Immature natural killer cell (primary cell): ENCODE measurements at regions not wholly inside any gene's neighbourhood (a gene's known extent, or its start where the extent isn't known, plus 50 kb on each side); places are given as distances from the start of the nearest gene placed in this dataset.

ENCODE experiments used
- DNase-seq, 3 donors: peaks; one replicate each; pipeline ENCODE4 v3.0.0; 2022; ENCODE audit warnings: mixed read lengths in 1 of 3
- H3K27ac Mint-ChIP-seq, 6 donors: one replicate each; pipeline ENCODE4 v1.8.0; 2020; ENCODE audit warnings: mixed read lengths in 6 of 6, mild to moderate bottlenecking in 5 of 6, inconsistent platforms in 4 of 6, moderate library complexity in 3 of 6
- H3K27me3 Mint-ChIP-seq, 3 donors: one replicate each; pipeline ENCODE4 v1.8.0; 2020 to 2021; ENCODE audit warnings: low read depth in 3 of 3, mild to moderate bottlenecking in 3 of 3, mixed read lengths in 3 of 3, moderate library complexity in 3 of 3, inconsistent platforms in 1 of 3
- H3K36me3 Mint-ChIP-seq, 3 donors: one replicate each; pipeline ENCODE4 v1.8.0; 2020; ENCODE audit warnings: mixed read lengths in 3 of 3, inconsistent platforms in 2 of 3, mild to moderate bottlenecking in 2 of 3
- H3K4me1 Mint-ChIP-seq, 2 donors: one replicate each; pipeline ENCODE4 v1.8.0; 2020; ENCODE audit warnings: inconsistent platforms in 2 of 2, mild to moderate bottlenecking in 2 of 2, mixed read lengths in 2 of 2, moderate library complexity in 1 of 2
- H3K4me3 Mint-ChIP-seq, 5 donors: one replicate each; pipeline ENCODE4 v1.8.0; 2020; ENCODE audit warnings: mild to moderate bottlenecking in 5 of 5, mixed read lengths in 5 of 5, inconsistent platforms in 3 of 5, moderate library complexity in 3 of 5
- H3K9me3 Mint-ChIP-seq, 6 donors: one replicate each; pipeline ENCODE4 v1.8.0; 2020; ENCODE audit warnings: mild to moderate bottlenecking in 6 of 6, mixed read lengths in 6 of 6, inconsistent platforms in 4 of 6, moderate library complexity in 3 of 6

DNA sequence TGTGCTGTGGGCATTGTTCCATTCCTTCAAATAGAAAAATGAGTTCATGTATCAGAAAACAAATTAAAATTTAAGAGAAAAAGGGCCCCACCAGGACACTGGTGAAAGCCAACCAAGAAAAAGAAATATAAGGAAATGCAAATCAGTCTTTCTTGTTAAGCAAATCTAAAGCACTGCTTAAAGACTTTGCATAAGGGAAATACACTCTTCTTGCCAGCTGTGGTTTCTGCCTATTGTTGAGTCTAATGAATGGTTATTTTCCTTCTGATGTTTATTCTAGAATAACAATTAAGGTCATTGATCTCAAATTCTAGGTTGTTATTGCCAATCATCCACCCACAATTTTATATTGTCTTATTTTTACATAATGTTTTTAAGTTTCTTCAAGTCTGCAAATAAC is 158.6 kb upstream of the SNX7 start:
- peaks cover 0 to 9% (median 0%) of the 10 kb centered on the region in 3 donors for H3K36me3 Mint-ChIP-seq
- peaks cover 0 to 11% (median 2%) of the 10 kb centered on the region in 3 donors for H3K27me3 Mint-ChIP-seq
- DNase-seq: no peak
- no peak overlapping the region for H3K4me3 Mint-ChIP-seq
- no peak overlapping the region for H3K27ac Mint-ChIP-seq
- no peaks in the 10 kb centered on the region for H3K4me1 Mint-ChIP-seq
- H3K9me3 Mint-ChIP-seq: peaks cover 11 to 49% (median 16%) of the 10 kb centered on the region in 6 donors

DNA sequence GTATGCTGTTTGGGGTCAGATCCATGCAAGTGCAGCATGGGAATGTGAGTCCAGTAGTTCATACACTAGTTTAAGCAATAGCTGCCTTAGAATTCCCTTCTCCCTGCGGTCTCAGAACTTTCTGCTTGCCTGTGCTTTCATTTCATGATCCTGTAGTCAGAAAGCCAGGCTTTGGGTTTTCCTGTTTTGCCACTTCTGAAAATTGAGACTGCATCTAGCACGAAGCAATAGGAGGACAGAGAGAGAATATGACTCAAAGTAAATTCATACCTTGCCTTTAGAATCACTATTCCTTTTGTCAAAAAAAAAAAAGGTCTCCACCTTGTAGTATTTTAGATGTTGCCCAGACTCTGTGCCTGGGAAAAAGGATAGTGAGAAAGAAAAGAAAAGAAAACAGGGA is 161.2 kb upstream of the SNX7 start:
- H3K4me3 Mint-ChIP-seq: no peak overlapping the region
- no peak overlapping the region for H3K27ac Mint-ChIP-seq
- H3K9me3 Mint-ChIP-seq: peaks cover 2 to 32% (median 11%) of the 10 kb centered on the region in 6 donors
- peaks cover 0 to under 1% (median 0%) of the 10 kb centered on the region in 3 donors for H3K36me3 Mint-ChIP-seq
- H3K4me1 Mint-ChIP-seq: no peaks in the 10 kb centered on the region
- no peak for DNase-seq
- H3K27me3 Mint-ChIP-seq: peaks cover 0 to 4% (median 0%) of the 10 kb centered on the region in 3 donors

DNA sequence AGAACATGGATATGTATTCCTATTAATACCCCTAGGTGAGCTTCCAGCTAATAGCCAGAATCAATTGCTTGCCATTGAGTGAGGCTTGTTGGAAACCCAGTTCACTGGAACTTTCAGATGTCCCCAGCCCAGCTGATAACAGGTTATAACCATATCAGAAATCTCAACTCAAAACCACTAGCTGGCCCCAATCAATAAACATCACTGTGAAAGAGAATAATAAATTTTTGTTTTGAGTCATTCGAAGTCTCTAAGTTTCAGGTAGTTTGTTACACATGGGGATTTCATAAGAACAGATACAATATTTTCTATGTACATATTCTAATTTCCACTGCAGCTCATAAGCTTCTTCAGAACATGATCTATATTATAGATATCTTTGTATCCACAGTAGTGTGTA is 162.9 kb upstream of the SNX7 start:
- no peak overlapping the region for H3K27ac Mint-ChIP-seq
- peaks cover 0 to 15% (median 5%) of the 10 kb centered on the region in 6 donors for H3K9me3 Mint-ChIP-seq
- peaks cover 0 to 4% (median 0%) of the 10 kb centered on the region in 3 donors for H3K36me3 Mint-ChIP-seq
- no peak overlapping the region for H3K4me3 Mint-ChIP-seq
- no peak for DNase-seq
- H3K4me1 Mint-ChIP-seq: no peaks in the 10 kb centered on the region
- H3K27me3 Mint-ChIP-seq: peaks cover 0 to 2% (median 1%) of the 10 kb centered on the region in 3 donors

DNA sequence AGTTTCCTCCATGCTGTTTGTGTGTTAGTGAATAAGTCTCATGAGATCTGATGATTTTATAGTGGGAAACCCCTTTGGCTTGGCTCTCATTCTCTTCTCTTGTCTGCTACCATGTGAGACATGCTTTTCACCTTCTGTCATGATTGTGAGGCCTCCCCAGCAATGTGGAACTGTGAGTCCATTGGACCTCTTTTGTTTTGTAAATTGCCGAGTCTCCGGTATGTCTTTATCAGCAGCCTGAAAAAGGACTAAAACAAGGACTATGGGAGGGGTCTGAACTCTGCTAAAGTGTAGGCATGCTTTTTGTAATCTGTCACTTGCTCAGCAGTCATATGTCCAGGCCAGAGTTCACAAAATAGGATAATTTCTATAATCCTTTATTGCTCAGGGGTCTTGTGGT is 164.0 kb upstream of the SNX7 start:
- Mint-ChIP-seq H3K27me3 (peaks cover 0 to 4% (median 1%) of the 10 kb centered on the region in 3 donors), H3K27ac (no peak overlapping the region), H3K36me3 (peaks cover 0 to 4% (median 0%) of the 10 kb centered on the region in 3 donors), H3K4me1 (no peaks in the 10 kb centered on the region), H3K9me3 (peaks cover 0 to 15% (median 5%) of the 10 kb centered on the region in 6 donors), H3K4me3 (no peak overlapping the region)
- DNase-seq: no peak

DNA sequence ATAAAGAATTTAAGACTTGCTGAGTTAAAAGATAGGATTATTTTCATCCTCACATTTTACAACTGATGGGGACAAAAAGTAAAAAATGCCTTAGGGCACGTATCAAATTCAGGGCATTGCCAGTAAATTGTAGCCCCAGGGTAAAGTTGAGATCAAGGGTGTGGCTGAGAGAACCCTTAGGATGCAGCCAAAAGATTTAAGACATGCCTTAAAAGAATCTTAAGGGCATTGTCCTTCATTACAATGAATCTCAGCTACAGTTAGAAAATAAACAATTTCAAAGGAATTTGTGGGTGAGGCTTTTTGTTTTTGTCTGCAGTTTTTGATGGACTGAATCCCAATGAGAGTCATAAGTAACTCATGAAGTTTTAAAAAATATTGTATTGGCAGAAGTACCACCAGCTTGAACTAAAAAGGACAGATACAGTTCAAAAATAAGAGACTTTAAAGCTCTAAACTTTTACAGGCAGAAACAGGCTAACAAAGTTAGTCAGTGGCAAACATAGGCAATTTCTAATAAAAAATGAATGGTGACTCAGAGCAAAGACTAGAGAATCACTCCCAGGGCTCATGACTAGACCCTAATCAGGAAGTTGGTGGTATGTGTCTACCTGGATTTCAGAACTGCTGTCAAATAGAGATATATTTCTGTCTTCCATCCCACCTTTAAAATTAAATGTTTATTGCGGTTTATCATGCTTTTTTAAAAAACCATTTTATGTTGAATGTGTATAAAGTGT is 165.1 kb upstream of the SNX7 start:
- Mint-ChIP-seq H3K36me3 (peaks cover 0 to 4% (median 0%) of the 10 kb centered on the region in 3 donors), H3K4me1 (no peaks in the 10 kb centered on the region), H3K9me3 (peaks cover 0 to 8% (median 3%) of the 10 kb centered on the region in 6 donors), H3K27ac (no peak overlapping the region), H3K4me3 (no peak overlapping the region), H3K27me3 (peaks cover 0 to 4% (median 1%) of the 10 kb centered on the region in 3 donors)
- no peak for DNase-seq

DNA sequence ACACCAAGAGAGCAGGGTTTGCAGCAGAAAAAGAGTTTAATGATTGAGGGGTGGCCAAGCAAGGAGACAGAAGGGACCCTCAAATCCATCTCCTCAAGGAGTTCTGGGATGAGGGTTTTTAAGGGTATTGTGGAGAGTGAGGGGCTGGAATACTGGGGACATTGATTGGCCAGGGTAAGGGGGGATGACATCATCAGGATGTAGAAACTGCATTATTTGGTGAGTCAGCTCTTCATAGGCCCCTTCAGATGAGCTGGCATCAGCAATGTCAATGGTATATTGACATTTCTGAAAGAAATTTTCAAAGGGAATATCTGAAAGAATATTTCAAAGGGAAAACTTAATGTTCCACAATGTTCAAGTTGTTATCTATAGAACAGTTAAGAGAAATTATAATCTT is 168.1 kb upstream of the SNX7 start:
- Mint-ChIP-seq H3K36me3 (peaks cover 0 to 4% (median 0%) of the 10 kb centered on the region in 3 donors), H3K4me3 (no peak overlapping the region), H3K9me3 (peaks cover 0 to 6% (median 0%) of the 10 kb centered on the region in 6 donors), H3K4me1 (no peaks in the 10 kb centered on the region), H3K27ac (no peak overlapping the region), H3K27me3 (peaks cover 1 to 13% (median 2%) of the 10 kb centered on the region in 3 donors)
- DNase-seq: no peak

DNA sequence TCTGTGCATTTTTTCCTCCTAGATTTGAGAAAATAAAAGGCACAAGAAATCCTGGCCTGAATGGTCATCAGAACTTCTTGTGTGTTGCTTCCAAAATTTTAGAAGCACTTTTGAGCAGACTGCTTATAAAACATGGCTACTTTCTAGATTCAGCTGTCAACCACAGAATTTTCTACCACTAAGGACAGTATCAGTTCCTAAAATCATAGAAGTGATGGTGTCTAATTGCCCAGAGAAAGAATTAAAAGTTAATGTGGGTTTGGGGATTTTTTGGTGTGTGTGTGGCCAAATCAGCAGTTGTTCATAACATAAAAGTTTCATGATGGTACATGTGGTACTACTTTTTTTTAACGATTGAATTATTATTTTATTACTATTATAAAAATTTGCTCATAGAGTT is 171.4 kb upstream of the SNX7 start:
- H3K4me3 Mint-ChIP-seq: no peak overlapping the region
- H3K9me3 Mint-ChIP-seq: peaks cover 0 to 2% (median 0%) of the 10 kb centered on the region in 6 donors
- no peak overlapping the region for H3K27ac Mint-ChIP-seq
- H3K27me3 Mint-ChIP-seq: peaks cover 2 to 20% (median 2%) of the 10 kb centered on the region in 3 donors
- H3K36me3 Mint-ChIP-seq: peaks cover 0 to 4% (median 0%) of the 10 kb centered on the region in 3 donors
- H3K4me1 Mint-ChIP-seq: no peaks in the 10 kb centered on the region
- no peak for DNase-seq

DNA sequence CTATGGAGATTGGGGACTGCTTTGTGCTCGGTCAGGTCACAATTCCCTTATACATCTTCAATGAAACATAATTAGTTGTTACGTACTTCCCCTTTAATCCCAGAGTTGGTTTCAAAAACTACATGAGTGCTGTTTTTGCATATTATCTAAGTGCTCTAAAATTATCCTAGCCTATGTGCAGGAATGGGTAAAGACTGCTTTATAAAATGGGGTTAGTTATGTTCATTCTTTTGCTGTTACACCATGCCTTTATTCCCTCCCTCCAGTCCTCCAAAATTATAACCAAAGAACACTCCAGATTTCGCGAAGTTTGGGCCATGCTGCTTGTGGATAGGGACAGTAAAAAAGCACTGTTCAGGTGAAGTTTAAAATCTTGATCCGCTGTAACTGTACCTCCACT is 173.9 kb upstream of the SNX7 start:
- Mint-ChIP-seq H3K27ac (no peak overlapping the region), H3K9me3 (peaks cover 0 to 2% (median 0%) of the 10 kb centered on the region in 6 donors)

DNA sequence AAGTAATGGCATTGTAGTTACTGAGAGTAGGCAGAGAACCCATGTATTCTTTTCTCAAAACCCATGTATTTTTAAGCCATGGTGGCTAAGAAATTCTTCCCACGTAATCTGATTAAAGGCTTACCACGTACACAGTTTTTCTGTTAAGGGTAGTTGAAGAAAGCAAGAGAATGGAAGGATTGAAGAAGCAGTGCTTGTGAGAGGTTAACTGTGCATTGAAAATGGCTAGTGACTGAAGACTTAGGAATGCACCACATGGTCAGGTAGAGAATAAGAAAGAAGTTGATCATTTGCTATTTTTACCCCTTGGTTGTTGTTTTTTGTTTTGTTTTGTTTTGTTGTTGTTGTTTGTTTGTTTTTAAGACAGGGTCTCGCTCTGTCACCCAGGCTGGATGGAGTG is 178.9 kb upstream of the SNX7 start:
- no peak overlapping the region for H3K27ac Mint-ChIP-seq
- H3K36me3 Mint-ChIP-seq: no peaks in the 10 kb centered on the region
- peaks cover 0 to 3% (median 0%) of the 10 kb centered on the region in 6 donors for H3K9me3 Mint-ChIP-seq
- no peak overlapping the region for H3K4me3 Mint-ChIP-seq
- DNase-seq: no peak
- H3K4me1 Mint-ChIP-seq: no peaks in the 10 kb centered on the region
- H3K27me3 Mint-ChIP-seq: peaks cover 0 to 17% (median 8%) of the 10 kb centered on the region in 3 donors

More for the DNA sequence above, 173.9 kb upstream of the SNX7 start:
- no peaks in the 10 kb centered on the region for H3K4me1 Mint-ChIP-seq
- H3K36me3 Mint-ChIP-seq: no peaks in the 10 kb centered on the region
- no peak for DNase-seq
- H3K4me3 Mint-ChIP-seq: no peak overlapping the region
- peaks cover 2 to 24% (median 8%) of the 10 kb centered on the region in 3 donors for H3K27me3 Mint-ChIP-seq

DNA sequence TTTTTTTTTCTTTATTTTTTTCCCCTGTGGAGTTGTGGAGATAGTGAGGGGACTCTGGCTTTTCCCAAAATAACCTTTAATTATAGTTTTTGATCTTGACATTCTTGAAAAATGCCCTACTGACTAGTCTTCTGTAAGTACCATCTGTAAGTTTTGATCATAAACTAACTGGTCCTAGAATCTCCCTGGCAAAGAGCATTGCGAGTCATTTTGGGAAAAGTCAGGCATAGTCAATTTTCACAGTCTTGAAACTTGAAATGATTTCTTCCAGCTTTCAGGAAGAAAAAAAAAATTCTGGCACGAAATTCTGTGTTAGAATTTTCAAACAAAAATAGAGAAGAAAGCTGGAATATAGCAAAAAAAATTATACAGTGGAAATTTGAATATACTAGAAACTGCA is 181.2 kb upstream of the SNX7 start:
- no peak overlapping the region for H3K27ac Mint-ChIP-seq
- no peak for DNase-seq
- H3K36me3 Mint-ChIP-seq: no peaks in the 10 kb centered on the region
- peaks cover 2 to 14% (median 8%) of the 10 kb centered on the region in 3 donors for H3K27me3 Mint-ChIP-seq
- H3K4me3 Mint-ChIP-seq: no peak overlapping the region
- no peaks in the 10 kb centered on the region for H3K4me1 Mint-ChIP-seq
- H3K9me3 Mint-ChIP-seq: peaks cover 0 to 3% (median 0%) of the 10 kb centered on the region in 6 donors

DNA sequence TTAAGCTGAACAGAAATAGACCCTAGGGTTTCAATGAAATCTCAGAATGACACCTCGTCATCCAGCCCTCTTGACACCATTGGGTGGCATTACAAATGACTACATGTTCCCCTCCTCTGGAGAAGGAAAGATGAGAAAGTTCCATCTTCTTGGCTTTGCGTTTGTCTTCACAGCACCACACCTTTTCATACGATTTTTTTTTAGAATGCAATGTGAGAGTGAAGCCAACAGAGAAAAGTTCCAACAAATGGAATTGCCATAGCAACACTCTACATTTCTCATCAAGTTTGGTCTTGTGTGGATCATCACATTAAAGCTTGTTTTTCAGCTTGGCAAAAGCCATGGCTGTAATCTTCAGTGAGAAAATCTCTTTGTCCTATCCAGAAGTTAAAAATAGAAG is 183.4 kb upstream of the SNX7 start:
- Mint-ChIP-seq H3K27me3 (peaks cover 1 to 8% (median 2%) of the 10 kb centered on the region in 3 donors), H3K4me3 (no peak overlapping the region), H3K4me1 (no peaks in the 10 kb centered on the region), H3K36me3 (no peaks in the 10 kb centered on the region), H3K9me3 (peaks cover 0 to 3% (median 0%) of the 10 kb centered on the region in 6 donors), H3K27ac (no peak overlapping the region)
- no peak for DNase-seq

DNA sequence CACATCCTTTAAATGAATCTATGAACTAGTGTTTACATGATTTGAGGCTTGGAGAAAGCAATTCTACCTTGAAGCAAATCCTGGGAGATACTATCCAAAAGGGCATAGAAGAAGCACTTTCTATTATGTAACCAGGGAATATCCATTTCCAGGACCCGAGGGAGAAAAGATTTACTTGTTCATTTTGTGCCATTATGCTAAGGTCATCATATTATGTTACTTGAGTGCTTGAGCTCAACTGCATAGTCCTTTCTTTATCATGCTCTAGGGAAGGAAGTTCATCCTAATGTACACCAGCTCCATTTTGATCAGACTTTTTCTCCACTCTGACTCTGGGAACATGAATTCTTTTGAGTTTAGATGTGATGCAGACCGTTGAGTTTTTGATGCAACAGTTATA is 188.6 kb upstream of the SNX7 start:
- Mint-ChIP-seq H3K36me3 (no peaks in the 10 kb centered on the region), H3K27me3 (peaks cover 2 to 5% (median 4%) of the 10 kb centered on the region in 3 donors), H3K9me3 (no peaks in the 10 kb centered on the region), H3K27ac (no peak overlapping the region), H3K4me3 (no peak overlapping the region), H3K4me1 (no peaks in the 10 kb centered on the region)
- no peak for DNase-seq

DNA sequence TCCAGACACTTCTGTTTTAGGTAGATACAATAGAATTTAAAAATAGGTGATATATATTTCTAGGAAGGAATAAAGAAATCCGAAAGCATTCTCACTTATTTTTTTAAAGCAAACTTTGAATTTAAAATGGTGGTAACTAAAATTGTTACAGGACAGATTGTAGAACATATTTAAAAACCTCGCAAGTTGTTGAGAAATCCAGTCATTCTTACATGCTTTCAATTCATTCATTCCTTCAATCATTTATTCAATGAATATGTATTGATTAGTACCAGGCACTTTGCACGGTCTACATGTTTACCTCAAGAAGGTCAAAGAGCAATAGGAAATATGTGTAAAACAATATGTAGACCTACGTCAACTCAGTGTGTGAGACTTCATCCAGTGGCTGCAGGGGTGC is 189.9 kb upstream of the SNX7 start:
- Mint-ChIP-seq H3K9me3 (no peaks in the 10 kb centered on the region), H3K4me3 (no peak overlapping the region), H3K36me3 (no peaks in the 10 kb centered on the region), H3K4me1 (peaks cover 3 to 8% of the 10 kb centered on the region in 2 donors), H3K27me3 (peaks cover 2 to 6% (median 4%) of the 10 kb centered on the region in 3 donors), H3K27ac (no peak overlapping the region)
- DNase-seq: no peak

DNA sequence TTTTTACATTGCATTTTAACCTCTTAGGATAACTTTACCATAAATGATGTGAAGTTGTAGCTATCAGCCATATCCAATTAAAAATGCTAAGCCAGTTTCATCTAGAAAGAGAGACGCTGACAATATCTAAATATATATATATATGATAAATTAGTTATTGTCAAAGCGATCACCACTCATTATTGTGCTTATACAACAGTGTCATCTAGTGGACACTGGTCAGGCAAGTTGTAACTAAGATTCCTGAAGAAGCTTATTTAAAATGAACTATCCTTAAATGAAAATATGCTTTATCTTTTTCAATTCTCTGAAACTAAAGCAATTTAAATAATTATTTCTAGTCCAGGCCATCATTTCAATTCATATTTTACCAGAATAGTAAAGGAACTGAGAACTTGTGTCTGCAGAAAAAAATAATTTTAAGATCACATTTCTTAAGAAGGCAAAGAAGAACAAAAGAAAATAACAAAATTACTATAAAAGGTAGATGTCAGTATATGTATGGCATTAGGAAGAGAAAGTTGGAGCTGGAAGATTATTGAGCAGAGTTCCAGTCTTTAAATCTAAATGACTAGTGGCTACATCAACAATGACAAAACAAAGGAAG is 193.3 kb upstream of the SNX7 start:
- Mint-ChIP-seq H3K4me3 (no peak overlapping the region), H3K9me3 (no peaks in the 10 kb centered on the region), H3K4me1 (peaks cover 3 to 8% of the 10 kb centered on the region in 2 donors), H3K27ac (no peak overlapping the region), H3K27me3 (peaks cover 2 to 5% (median 4%) of the 10 kb centered on the region in 3 donors), H3K36me3 (no peaks in the 10 kb centered on the region)
- peak; percentile 35 to 52 (median 42) for DNase-seq
